ENCODE measurements at regions not wholly inside any gene's neighbourhood (a gene's known extent, or its start where the extent isn't known, plus 50 kb on each side); places are given as distances from the start of the nearest gene placed in this dataset.

DNA sequence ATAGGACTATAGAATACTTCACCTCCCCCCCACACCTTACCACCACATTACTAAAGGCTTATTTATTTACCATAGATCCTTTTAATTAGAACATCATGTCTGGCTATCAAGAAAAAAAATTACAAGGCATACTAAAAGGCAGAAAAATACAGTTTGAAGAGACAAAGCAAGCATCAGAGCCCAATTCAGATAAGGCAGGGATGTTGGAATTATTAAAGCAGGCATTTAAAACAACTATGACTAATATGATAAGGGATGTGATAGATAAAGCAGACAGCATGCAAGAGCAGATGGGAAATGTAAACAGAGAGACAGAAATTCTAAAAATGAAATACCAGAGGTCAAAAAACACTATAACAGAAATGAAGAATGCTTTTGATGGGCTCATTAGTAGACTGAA is 55.4 kb upstream of the SMIM21 start:
- no TSS peak for BruUV-seq (replicated peaks)
- no peaks in the 10 kb centered on the region for H3F3A ChIP-seq (ENCODE audit: insufficient read depth, low read depth)
- H3K4me3 ChIP-seq: no peak overlapping the region
- H3K27ac ChIP-seq: no peak overlapping the region
- H4K20me1 ChIP-seq (ENCODE audit: insufficient read depth): no peaks in the 10 kb centered on the region
- H2AFZ ChIP-seq: no peak overlapping the region
- TF ChIP-seq, protein P1, sequence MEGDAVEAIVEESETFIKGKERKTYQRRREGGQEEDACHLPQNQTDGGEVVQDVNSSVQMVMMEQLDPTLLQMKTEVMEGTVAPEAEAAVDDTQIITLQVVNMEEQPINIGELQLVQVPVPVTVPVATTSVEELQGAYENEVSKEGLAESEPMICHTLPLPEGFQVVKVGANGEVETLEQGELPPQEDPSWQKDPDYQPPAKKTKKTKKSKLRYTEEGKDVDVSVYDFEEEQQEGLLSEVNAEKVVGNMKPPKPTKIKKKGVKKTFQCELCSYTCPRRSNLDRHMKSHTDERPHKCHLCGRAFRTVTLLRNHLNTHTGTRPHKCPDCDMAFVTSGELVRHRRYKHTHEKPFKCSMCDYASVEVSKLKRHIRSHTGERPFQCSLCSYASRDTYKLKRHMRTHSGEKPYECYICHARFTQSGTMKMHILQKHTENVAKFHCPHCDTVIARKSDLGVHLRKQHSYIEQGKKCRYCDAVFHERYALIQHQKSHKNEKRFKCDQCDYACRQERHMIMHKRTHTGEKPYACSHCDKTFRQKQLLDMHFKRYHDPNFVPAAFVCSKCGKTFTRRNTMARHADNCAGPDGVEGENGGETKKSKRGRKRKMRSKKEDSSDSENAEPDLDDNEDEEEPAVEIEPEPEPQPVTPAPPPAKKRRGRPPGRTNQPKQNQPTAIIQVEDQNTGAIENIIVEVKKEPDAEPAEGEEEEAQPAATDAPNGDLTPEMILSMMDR (conservative IDR thresholded peaks at IDR 0.05): no peak
- no peak for TF ChIP-seq EZH2 (IDR thresholded peaks at IDR 0.05; ENCODE audit: low read depth)
- H3K9me3 ChIP-seq (ENCODE audit: insufficient read depth, low read depth): no peaks in the 10 kb centered on the region
- H3K79me2 ChIP-seq (ENCODE audit: low read depth): no peaks in the 10 kb centered on the region
- H3K36me3 ChIP-seq (ENCODE audit: low read depth): no peaks in the 10 kb centered on the region
- H3K4me1 ChIP-seq (replicated peaks; ENCODE audit: insufficient read depth): no peaks in the 10 kb centered on the region
- no peaks in the 10 kb centered on the region for H3K9me2 ChIP-seq (ENCODE audit: insufficient read depth)
- no peak overlapping the region for H3K4me2 ChIP-seq
- intact Hi-C loops (cut with micrococcal nuclease; ENCODE audit: unreplicated experiment): no loop called here
- ChIA-PET CTCF (no interaction called here), POLR2A (ENCODE audit: unreplicated experiment) (no interaction called here)
- H3K27me3 ChIP-seq (ENCODE audit: insufficient read depth, low read depth): peaks cover 9% of the 10 kb centered on the region; the same call in 1 of the 2 replicates
- no peak for DNase-seq

GRCh38 chr18:75480487-75480886 is 53.0 kb upstream of the SMIM21 start:
- no peaks in the 10 kb centered on the region for H3F3A ChIP-seq (ENCODE audit: insufficient read depth, low read depth)
- H3K4me2 ChIP-seq: no peak overlapping the region
- ChIA-PET CTCF (no interaction called here), POLR2A (ENCODE audit: unreplicated experiment) (no interaction called here)
- H3K9me3 ChIP-seq (ENCODE audit: insufficient read depth, low read depth): no peaks in the 10 kb centered on the region
- H3K79me2 ChIP-seq (ENCODE audit: low read depth): no peaks in the 10 kb centered on the region
- no peak overlapping the region for H3K27ac ChIP-seq
- no peaks in the 10 kb centered on the region for H3K36me3 ChIP-seq (ENCODE audit: low read depth)
- no peak overlapping the region for H2AFZ ChIP-seq
- H3K9me2 ChIP-seq (ENCODE audit: insufficient read depth): no peaks in the 10 kb centered on the region
- no peaks in the 10 kb centered on the region for H3K4me1 ChIP-seq (replicated peaks; ENCODE audit: insufficient read depth)
- BruUV-seq (replicated peaks): no TSS peak
- H3K27me3 ChIP-seq (ENCODE audit: insufficient read depth, low read depth): peaks cover 5% of the 10 kb centered on the region; the same call in 1 of the 2 replicates
- H3K4me3 ChIP-seq: no peak overlapping the region
- no peaks in the 10 kb centered on the region for H4K20me1 ChIP-seq (ENCODE audit: insufficient read depth)
- DNase-seq: no peak
- no peak for TF ChIP-seq EZH2 (IDR thresholded peaks at IDR 0.05; ENCODE audit: low read depth)
- TF ChIP-seq, protein P1 (conservative IDR thresholded peaks at IDR 0.05): no peak
- intact Hi-C loops (cut with micrococcal nuclease; ENCODE audit: unreplicated experiment): no loop called here

DNA sequence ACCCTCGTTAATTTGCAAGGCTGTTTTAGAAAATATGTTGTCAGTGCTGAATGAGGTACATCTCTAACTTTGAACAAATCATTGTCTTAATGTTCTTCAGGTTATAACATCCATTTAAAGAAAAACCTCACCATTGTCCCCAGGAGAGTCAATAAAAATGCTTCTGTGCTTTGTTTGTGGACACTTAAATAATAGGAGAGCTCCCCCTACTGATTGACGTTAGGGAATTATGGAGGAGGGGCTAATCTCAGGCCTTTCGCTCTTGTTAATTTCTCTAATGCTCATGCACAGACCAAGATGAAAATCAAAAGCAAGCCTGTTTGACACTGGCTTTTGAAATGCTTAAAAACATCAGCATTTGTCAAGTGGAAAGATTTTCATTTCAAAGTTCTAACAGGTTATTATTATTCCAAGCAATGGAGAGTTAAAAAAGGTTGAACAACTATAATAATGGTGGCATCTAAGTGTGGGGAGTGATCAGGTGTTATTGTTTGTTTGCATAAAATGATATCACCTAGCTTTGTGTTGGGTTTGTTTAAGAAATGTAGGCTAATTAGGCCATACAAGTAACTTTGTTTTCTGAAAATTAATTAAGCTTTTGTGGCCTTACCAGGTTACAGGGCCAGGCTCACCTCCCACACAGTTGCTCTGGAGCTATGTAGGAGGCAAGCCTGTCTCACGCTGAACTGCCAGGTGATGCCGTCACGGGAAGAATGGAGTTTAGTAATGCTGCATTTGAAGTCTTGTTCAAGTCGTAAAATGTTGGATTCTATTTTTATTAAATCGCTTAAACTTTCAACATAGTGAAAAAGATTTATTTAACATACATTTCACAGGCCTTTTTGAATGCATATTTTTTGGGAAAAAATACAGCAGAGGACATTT is 51.7 kb upstream of the SMIM21 start:
- no peak overlapping the region for H3K4me2 ChIP-seq

More for the DNA sequence above, 51.7 kb upstream of the SMIM21 start:
- no peaks in the 10 kb centered on the region for H3K4me1 ChIP-seq (replicated peaks; ENCODE audit: insufficient read depth)
- no peaks in the 10 kb centered on the region for H4K20me1 ChIP-seq (ENCODE audit: insufficient read depth)
- no peak overlapping the region for H2AFZ ChIP-seq
- no peaks in the 10 kb centered on the region for H3F3A ChIP-seq (ENCODE audit: insufficient read depth, low read depth)
- POLR2A ChIA-PET (ENCODE audit: unreplicated experiment): no interaction called here
- H3K27ac ChIP-seq: no peak overlapping the region
- H3K79me2 ChIP-seq (ENCODE audit: low read depth): no peaks in the 10 kb centered on the region
- DNase-seq: no peak
- H3K27me3 ChIP-seq (ENCODE audit: insufficient read depth, low read depth): peaks cover 5% of the 10 kb centered on the region; the same call in 1 of the 2 replicates
- H3K9me2 ChIP-seq (ENCODE audit: insufficient read depth): no peaks in the 10 kb centered on the region
- no peak for TF ChIP-seq EZH2 (IDR thresholded peaks at IDR 0.05; ENCODE audit: low read depth)
- TF ChIP-seq, protein P1 (conservative IDR thresholded peaks at IDR 0.05): peak; percentile 75
- no peak overlapping the region for H3K4me3 ChIP-seq
- CTCF ChIA-PET: interaction anchor here (0.7 kb wide), 1 partner anchor 342 kb away, joined by 3 read pairs; no protein-coding TSS in a partner anchor
- BruUV-seq (replicated peaks): no TSS peak
- no peaks in the 10 kb centered on the region for H3K9me3 ChIP-seq (ENCODE audit: insufficient read depth, low read depth)
- intact Hi-C loops (cut with micrococcal nuclease; ENCODE audit: unreplicated experiment): loop anchor here (2.0 to 5.0 kb wide), 2 partner anchors 582 to 827 kb away; no protein-coding TSS in a partner anchor
- no peaks in the 10 kb centered on the region for H3K36me3 ChIP-seq (ENCODE audit: low read depth)
